IPS-NIHi7 (cell line): ENCODE measurements at regions not wholly inside any gene's neighbourhood (a gene's known extent, or its start where the extent isn't known, plus 50 kb on each side); places are given as distances from the start of the nearest gene placed in this dataset.

ENCODE experiments used
- DNase-seq: peaks from one replicate; pipeline ENCODE4 v3.0.0; 2012; ENCODE audit warnings: mixed read lengths; ENCODE audit errors: extremely low spot score

GRCh38 chr12:113658006-113658655 is 186.5 kb upstream of the LHX5 start:
- DNase-seq: no peak

GRCh38 chr12:113655919-113656318 is 184.2 kb upstream of the LHX5 start:
- DNase-seq: no peak

- DNase-seq: no peak
Observed at GRCh38 chr12:113655479-113655878, 183.8 kb upstream of the LHX5 start.

- no peak for DNase-seq
Observed at GRCh38 chr12:113651662-113652061, 180.0 kb upstream of the LHX5 start.

GRCh38 chr12:113650476-113650875 is 178.8 kb upstream of the LHX5 start:
- no peak for DNase-seq

GRCh38 chr12:113649256-113649830 is 177.7 kb upstream of the LHX5 start:
- no peak for DNase-seq

- DNase-seq: no peak
Observed at GRCh38 chr12:113647048-113647447, 175.4 kb upstream of the LHX5 start.

- DNase-seq: no peak
Observed at GRCh38 chr12:113645603-113646002, 173.9 kb upstream of the LHX5 start.

- no peak for DNase-seq
Observed at GRCh38 chr12:113645183-113645582, 173.5 kb upstream of the LHX5 start.

- no peak for DNase-seq
Observed at GRCh38 chr12:113643177-113643974, 171.7 kb upstream of the LHX5 start.

- DNase-seq: no peak
Observed at GRCh38 chr12:113642672-113643071, 171.0 kb upstream of the LHX5 start.

- no peak for DNase-seq
Observed at GRCh38 chr12:113642216-113642615, 170.5 kb upstream of the LHX5 start.

GRCh38 chr12:113641426-113642030 is 169.9 kb upstream of the LHX5 start:
- DNase-seq: no peak

- no peak for DNase-seq
Observed at GRCh38 chr12:113640837-113641236, 169.2 kb upstream of the LHX5 start.

- no peak for DNase-seq
Observed at GRCh38 chr12:113639474-113639873, 167.8 kb upstream of the LHX5 start.

GRCh38 chr12:113638460-113638775 is 166.7 kb upstream of the LHX5 start:
- no peak for DNase-seq

GRCh38 chr12:113634982-113635381 is 163.3 kb upstream of the LHX5 start:
- DNase-seq: no peak

GRCh38 chr12:113634474-113634873 is 162.8 kb upstream of the LHX5 start:
- DNase-seq: no peak

GRCh38 chr12:113633678-113634332 is 162.1 kb upstream of the LHX5 start:
- DNase-seq: no peak

- no peak for DNase-seq
Observed at GRCh38 chr12:113630625-113631024, 159.0 kb upstream of the LHX5 start.

GRCh38 chr12:113625499-113625898 is 153.8 kb upstream of the LHX5 start:
- DNase-seq: no peak

GRCh38 chr12:113622410-113622809 is 150.7 kb upstream of the LHX5 start:
- no peak for DNase-seq
